C4-2B (cell line): ENCODE measurements at regions not wholly inside any gene's neighbourhood (a gene's known extent, or its start where the extent isn't known, plus 50 kb on each side); places are given as distances from the start of the nearest gene placed in this dataset.

Experiments used
- ZFX ChIP-seq: fragments of 450-650 bp; IDR thresholded peaks from 2 replicates; pipeline ENCODE4 v1.6.1; 2017
- TF ChIP-seq, protein P1 (sequence below): fragments of 450-650 bp; conservative IDR thresholded peaks from 2 replicates; pipeline ENCODE4 v1.5.1; 2017; ENCODE audit warnings: mild to moderate bottlenecking

DNA sequence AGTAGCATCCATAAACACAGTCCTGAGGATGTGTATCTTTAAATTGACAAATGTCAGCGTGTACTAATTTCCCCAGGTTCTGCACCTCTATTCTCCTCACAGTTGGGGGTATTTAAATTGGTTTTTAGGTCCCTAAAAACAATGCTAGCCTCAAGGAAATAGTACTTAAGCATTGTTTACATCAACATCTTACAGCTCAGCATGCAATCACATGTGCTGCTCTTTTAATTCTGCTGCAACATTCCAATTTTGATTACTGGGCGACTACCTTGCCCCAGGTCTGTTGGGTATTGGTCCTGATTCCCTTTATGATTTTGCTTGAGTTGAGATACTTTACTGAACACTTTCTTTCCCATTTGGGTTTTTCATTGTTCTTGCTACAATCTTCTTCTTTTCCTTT lies 616.6 kb downstream of the CCER1 start:
- TF ChIP-seq, protein P1, sequence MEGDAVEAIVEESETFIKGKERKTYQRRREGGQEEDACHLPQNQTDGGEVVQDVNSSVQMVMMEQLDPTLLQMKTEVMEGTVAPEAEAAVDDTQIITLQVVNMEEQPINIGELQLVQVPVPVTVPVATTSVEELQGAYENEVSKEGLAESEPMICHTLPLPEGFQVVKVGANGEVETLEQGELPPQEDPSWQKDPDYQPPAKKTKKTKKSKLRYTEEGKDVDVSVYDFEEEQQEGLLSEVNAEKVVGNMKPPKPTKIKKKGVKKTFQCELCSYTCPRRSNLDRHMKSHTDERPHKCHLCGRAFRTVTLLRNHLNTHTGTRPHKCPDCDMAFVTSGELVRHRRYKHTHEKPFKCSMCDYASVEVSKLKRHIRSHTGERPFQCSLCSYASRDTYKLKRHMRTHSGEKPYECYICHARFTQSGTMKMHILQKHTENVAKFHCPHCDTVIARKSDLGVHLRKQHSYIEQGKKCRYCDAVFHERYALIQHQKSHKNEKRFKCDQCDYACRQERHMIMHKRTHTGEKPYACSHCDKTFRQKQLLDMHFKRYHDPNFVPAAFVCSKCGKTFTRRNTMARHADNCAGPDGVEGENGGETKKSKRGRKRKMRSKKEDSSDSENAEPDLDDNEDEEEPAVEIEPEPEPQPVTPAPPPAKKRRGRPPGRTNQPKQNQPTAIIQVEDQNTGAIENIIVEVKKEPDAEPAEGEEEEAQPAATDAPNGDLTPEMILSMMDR, result no peak
- TF ChIP-seq ZFX, result no peak
